GM12878 (cell line): ENCODE measurements at regions not wholly inside any gene's neighbourhood (a gene's known extent, or its start where the extent isn't known, plus 50 kb on each side); places are given as distances from the start of the nearest gene placed in this dataset.

ENCODE experiments used
- ATAC-seq: fragments of 200-7000 bp; cut with Tn5 transposase; 3 replicates; pipeline ENCODE4 v1.9.1; 2020; ENCODE audit warnings: mild to moderate bottlenecking, moderate library complexity
- BruUV-seq: library from RNA; stranded (reverse); fragments of 400-500 nt; replicated peaks from 2 replicates; lab custom pipeline; 2021; lab: Mats Ljungman, UMichigan
- CTCF ChIA-PET: fragments of 300-600 bp; sonication (Branson Sonifier 250); formaldehyde crosslinking; extraction: SDS; loops from one replicate; lab custom pipeline; 2021; ENCODE audit warnings: inconsistent platforms; lab: Yijun Ruan, JAX
- POLR2A ChIA-PET: fragments of 350-600 bp; formaldehyde crosslinking; extraction: SDS; loops from one replicate; lab custom pipeline; 2021; ENCODE audit warnings: inconsistent platforms; lab: Charles Lee
- RAD21 ChIA-PET: fragments of 300-600 bp; sonication (Branson Sonifier 250); formaldehyde crosslinking; loops from one replicate; lab custom pipeline; 2023; ENCODE audit warnings: antibody characterized with exemption; ENCODE audit not compliant: unreplicated experiment; lab: Charles Lee
- SMC1A ChIA-PET: fragments of 300-600 bp; sonication (Branson Sonifier 250); formaldehyde crosslinking; loops from one replicate; lab custom pipeline; 2023; ENCODE audit not compliant: unreplicated experiment, uncharacterized antibody; lab: Charles Lee
- DNase-seq: peaks from one replicate; pipeline ENCODE4 v3.0.0-alpha.2; 2011; ENCODE audit warnings: low read depth, low spot score
- FAIRE-seq: peaks from 3 replicates; lab custom pipeline; 2011; peaks lifted over from hg19 to GRCh38; lab: Jason Lieb, UNC
- H2AFZ ChIP-seq: 2 replicates; pipeline ENCODE4 v1.6.0; 2011; ENCODE audit warnings: low read depth, low read length, control low read depth; ENCODE audit not compliant: control insufficient read depth
- H3K27ac ChIP-seq: 2 replicates; pipeline ENCODE4 v1.5.1; 2011; ENCODE audit warnings: control low read depth; ENCODE audit not compliant: control insufficient read depth, insufficient read depth
- H3K27me3 ChIP-seq, 2 experiments: replicated peaks in 1 of 2; 2 replicates each; pipeline versions ENCODE4 v1.6.0 to v1.6.1; 2011; ENCODE audit warnings: low read length in 1 of 2; ENCODE audit not compliant: control insufficient read depth in 2 of 2, insufficient read depth in 2 of 2
- H3K36me3 ChIP-seq, 2 experiments: 2 replicates each; pipeline ENCODE4 v1.5.1; 2011; ENCODE audit warnings: low read length in 1 of 2; ENCODE audit not compliant: control insufficient read depth in 2 of 2, insufficient read depth in 2 of 2
- H3K4me1 ChIP-seq: 2 replicates; pipeline ENCODE4 v1.6.1; 2011; ENCODE audit warnings: mild to moderate bottlenecking, low read length, moderate library complexity, mixed read lengths; ENCODE audit not compliant: control insufficient read depth, insufficient read depth
- H3K4me2 ChIP-seq: 2 replicates; pipeline ENCODE4 v1.6.0; 2011; ENCODE audit warnings: control low read depth; ENCODE audit not compliant: control insufficient read depth, insufficient read depth
- H3K4me3 ChIP-seq: fragments of 200-600 bp; sonication (generic); 2 replicates; pipeline ENCODE4 v1.5.1; 2016
- H3K79me2 ChIP-seq: 2 replicates; pipeline ENCODE4 v1.6.0; 2011; ENCODE audit warnings: low read length; ENCODE audit not compliant: control insufficient read depth, insufficient read depth
- H3K9ac ChIP-seq: 2 replicates; pipeline ENCODE4 v1.8.0; 2011; ENCODE audit warnings: low read length, control low read depth, mixed read lengths; ENCODE audit not compliant: control insufficient read depth, insufficient read depth
- H3K9me3 ChIP-seq: replicated peaks from 3 replicates; pipeline ENCODE4 v1.5.1; 2011; ENCODE audit warnings: mild to moderate bottlenecking, low read length; ENCODE audit not compliant: control insufficient read depth, insufficient read depth
- H4K20me1 ChIP-seq: 2 replicates; pipeline ENCODE4 v1.6.0; 2011; ENCODE audit not compliant: control insufficient read depth, insufficient read depth
- CBX5 ChIP-seq: sonication (generic); IDR thresholded peaks from 2 replicates; pipeline ENCODE4 v1.6.1; 2016; ENCODE audit warnings: low read depth, moderate library complexity, mild to moderate bottlenecking, inconsistent platforms
- HDAC6 ChIP-seq: fragments of 200-600 bp; sonication (generic); IDR thresholded peaks from one replicate; pipeline ENCODE4 v1.8.0; 2017; ENCODE audit warnings: antibody characterized with exemption; ENCODE audit not compliant: unreplicated experiment
- PAX8 ChIP-seq: fragments of 450-650 bp; IDR thresholded peaks from 2 replicates; pipeline ENCODE4 v1.6.1; 2017; ENCODE audit warnings: mild to moderate bottlenecking, moderate library complexity
- RBBP5 ChIP-seq: fragments of 200-600 bp; sonication (generic); conservative IDR thresholded peaks from 2 replicates; pipeline ENCODE4 v1.6.1; 2016
- SMAD5 ChIP-seq: IDR thresholded peaks from 2 replicates; pipeline ENCODE4 v1.6.1; 2016; ENCODE audit warnings: antibody characterized with exemption, low read depth
- SREBF1 ChIP-seq: IDR thresholded peaks from 2 replicates; pipeline ENCODE4 v1.6.1; 2012; ENCODE audit warnings: mild to moderate bottlenecking, low read length
- WGBS: methylation state at CpG from one replicate; pipeline ENCODE4 v1.1.6; 2016; ENCODE audit warnings: low lambda C conversion rate; ENCODE audit not compliant: insufficient replicate concordance, insufficient coverage; ENCODE audit errors: missing lambda C conversion rate; 5-methylcytosine and 5-hydroxymethylcytosine counted together
- in situ Hi-C: fragments of 300-500 bp; cut with MboI; formaldehyde crosslinking; loops from 9 replicates; pipeline ENCODE4 v1.14.3; 2018; ENCODE audit warnings: mixed read lengths
- intact Hi-C: fragments of 100-400 bp; cut with micrococcal nuclease; formaldehyde crosslinking; loops from one replicate; pipeline ENCODE4 v1.14.2; 2022; ENCODE audit not compliant: unreplicated experiment
- TF ChIP-seq, protein P1 (sequence below): IDR thresholded peaks from 2 replicates; pipeline ENCODE4 v1.6.1; 2012; ENCODE audit warnings: low read depth, low read length, improper control_type of control experiment
- TF ChIP-seq, protein P2 (sequence below): IDR thresholded peaks from 2 replicates; pipeline ENCODE4 v1.6.1; 2011; ENCODE audit warnings: borderline replicate concordance, low read depth, mild to moderate bottlenecking, moderate library complexity, low read length; ENCODE audit not compliant: insufficient read depth, poor library complexity, severe bottlenecking

DNA sequence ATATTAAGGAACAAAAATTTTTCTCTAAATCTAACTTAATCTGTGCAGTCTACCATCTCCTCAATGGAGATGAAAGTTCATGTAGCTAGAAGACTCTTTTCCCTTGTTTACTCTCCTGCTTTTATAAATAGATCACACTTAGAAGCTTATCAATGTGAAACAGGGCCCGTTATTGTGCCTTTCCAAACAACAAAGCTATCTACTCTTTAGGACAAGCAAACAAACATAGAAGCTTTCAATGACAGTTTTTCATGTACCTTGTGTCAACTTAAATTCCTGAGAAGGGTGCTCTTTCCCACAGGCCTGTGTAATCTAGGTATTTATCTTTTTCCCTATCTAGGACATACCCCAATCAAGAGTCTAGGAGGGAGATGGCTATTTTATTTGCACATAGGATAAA, 247.8 kb upstream of the CWC22 start (continued):
- TF ChIP-seq, protein P1, sequence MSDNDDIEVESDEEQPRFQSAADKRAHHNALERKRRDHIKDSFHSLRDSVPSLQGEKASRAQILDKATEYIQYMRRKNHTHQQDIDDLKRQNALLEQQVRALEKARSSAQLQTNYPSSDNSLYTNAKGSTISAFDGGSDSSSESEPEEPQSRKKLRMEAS, result no peak
- TF ChIP-seq, protein P2, sequence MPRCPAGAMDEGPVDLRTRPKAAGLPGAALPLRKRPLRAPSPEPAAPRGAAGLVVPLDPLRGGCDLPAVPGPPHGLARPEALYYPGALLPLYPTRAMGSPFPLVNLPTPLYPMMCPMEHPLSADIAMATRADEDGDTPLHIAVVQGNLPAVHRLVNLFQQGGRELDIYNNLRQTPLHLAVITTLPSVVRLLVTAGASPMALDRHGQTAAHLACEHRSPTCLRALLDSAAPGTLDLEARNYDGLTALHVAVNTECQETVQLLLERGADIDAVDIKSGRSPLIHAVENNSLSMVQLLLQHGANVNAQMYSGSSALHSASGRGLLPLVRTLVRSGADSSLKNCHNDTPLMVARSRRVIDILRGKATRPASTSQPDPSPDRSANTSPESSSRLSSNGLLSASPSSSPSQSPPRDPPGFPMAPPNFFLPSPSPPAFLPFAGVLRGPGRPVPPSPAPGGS, result no peak
- TF ChIP-seq PAX8 (no peak), HDAC6 (no peak)

DNA sequence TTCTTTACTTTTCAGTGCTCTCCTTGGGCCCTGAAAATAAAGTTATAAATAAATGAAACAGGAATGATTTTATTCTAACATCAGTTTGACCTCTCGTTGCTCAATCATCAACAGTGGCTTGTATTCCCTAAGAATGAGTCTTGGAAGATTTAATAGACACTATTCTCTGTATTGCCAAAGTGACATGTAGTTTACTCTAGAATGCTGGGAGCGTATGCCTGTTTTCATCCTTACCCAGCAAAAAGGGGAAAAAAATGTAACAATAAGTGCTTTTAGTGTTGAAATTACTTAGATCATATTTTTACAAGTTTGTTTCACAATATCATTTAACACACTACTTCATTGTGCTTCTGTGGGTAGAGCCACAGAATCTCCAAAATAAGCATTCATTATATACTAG, 240.6 kb upstream of the CWC22 start:
- FAIRE-seq, result no peak
- no peaks in the 10 kb centered on the region for H3K9me3 ChIP-seq
- no peak overlapping the region for H3K27ac ChIP-seq
- intact Hi-C loops (no loop called here), in situ Hi-C loops (loop anchor here (10.0 kb wide), 1 partner anchor 807 kb away; no protein-coding TSS in a partner anchor)
- no TSS peak for BruUV-seq
- no peaks in the 10 kb centered on the region for H3K79me2 ChIP-seq
- H2AFZ ChIP-seq, result no peak overlapping the region
- ChIA-PET SMC1A (interaction anchor here (1.5 kb wide), 1 partner anchor 9 kb away, joined by 6 read pairs; no protein-coding TSS in a partner anchor), CTCF (no interaction called here), POLR2A (no interaction called here), RAD21 (no interaction called here)
- DNase-seq, result no peak
- H3K9ac ChIP-seq, result no peak overlapping the region
- H3K4me2 ChIP-seq, result no peak overlapping the region
- no peak overlapping the region for H3K4me3 ChIP-seq
- ATAC-seq, result no peak
- TF ChIP-seq RBBP5 (no peak), CBX5 (no peak), SREBF1 (no peak), SMAD5 (no peak)
- no peaks in the 10 kb centered on the region for H3K4me1 ChIP-seq
- H3K27me3 ChIP-seq, result no peaks in the 10 kb centered on the region
- H3K36me3 ChIP-seq, result no peaks in the 10 kb centered on the region
- no peaks in the 10 kb centered on the region for H4K20me1 ChIP-seq
- 23% methylated on average over 2 of the region's 2 CpGs for WGBS
